Uterus (tissue), 2 donors: ENCODE measurements at regions not wholly inside any gene's neighbourhood (a gene's known extent, or its start where the extent isn't known, plus 50 kb on each side); places are given as distances from the start of the nearest gene placed in this dataset.

Source experiments
- POLR2A ChIP-seq, 2 donors: fragments of 450-650 bp; IDR thresholded peaks; one replicate each; pipeline ENCODE4 v1.6.1; 2016; ENCODE audit warnings: antibody characterized with exemption in 2 of 2, mild to moderate bottlenecking in 1 of 2, moderate library complexity in 1 of 2
- TF ChIP-seq, protein P1 (sequence below), 4 experiments: fragments of 200-600 bp in 2 of 4; fragments of 450-650 bp in 2 of 4; sonication (generic) in 2 of 4; IDR thresholded peaks; one replicate each; pipeline ENCODE4 v1.5.1; 2016 to 2019; ENCODE audit warnings: antibody characterized with exemption in 4 of 4, mild to moderate bottlenecking in 2 of 4, moderate library complexity in 1 of 4

- no peak for TF ChIP-seq POLR2A (IDR thresholded peaks at IDR 0.05)
- TF ChIP-seq, protein P1, sequence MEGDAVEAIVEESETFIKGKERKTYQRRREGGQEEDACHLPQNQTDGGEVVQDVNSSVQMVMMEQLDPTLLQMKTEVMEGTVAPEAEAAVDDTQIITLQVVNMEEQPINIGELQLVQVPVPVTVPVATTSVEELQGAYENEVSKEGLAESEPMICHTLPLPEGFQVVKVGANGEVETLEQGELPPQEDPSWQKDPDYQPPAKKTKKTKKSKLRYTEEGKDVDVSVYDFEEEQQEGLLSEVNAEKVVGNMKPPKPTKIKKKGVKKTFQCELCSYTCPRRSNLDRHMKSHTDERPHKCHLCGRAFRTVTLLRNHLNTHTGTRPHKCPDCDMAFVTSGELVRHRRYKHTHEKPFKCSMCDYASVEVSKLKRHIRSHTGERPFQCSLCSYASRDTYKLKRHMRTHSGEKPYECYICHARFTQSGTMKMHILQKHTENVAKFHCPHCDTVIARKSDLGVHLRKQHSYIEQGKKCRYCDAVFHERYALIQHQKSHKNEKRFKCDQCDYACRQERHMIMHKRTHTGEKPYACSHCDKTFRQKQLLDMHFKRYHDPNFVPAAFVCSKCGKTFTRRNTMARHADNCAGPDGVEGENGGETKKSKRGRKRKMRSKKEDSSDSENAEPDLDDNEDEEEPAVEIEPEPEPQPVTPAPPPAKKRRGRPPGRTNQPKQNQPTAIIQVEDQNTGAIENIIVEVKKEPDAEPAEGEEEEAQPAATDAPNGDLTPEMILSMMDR (IDR thresholded peaks at IDR 0.05) = no peak
Measured at GRCh38 chr3:74515451-74515850, 99.0 kb downstream of the CNTN3 start.
